ENCODE measurements at regions not wholly inside any gene's neighbourhood (a gene's known extent, or its start where the extent isn't known, plus 50 kb on each side); places are given as distances from the start of the nearest gene placed in this dataset.

DNA sequence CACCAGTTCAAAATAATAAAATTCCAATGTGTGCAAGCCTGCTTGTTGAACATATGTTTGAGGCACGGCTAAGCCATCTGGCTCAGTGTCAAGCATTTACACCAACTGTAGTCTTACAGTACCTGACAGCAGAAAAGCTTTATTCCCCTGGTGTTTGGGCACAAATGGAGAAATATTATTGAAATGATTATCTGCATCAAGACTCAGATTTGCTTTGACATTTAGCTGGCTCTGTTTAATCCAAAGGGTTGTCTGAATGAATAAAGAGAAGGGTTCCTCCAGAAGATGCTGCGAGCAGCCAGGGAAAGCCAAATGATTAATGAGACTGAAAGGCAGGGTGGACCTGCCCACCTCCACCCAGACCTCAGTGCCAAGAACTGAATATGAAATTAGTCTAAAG is 393.2 kb upstream of the GALNT5 start:
- DNase-seq: no peak

DNA sequence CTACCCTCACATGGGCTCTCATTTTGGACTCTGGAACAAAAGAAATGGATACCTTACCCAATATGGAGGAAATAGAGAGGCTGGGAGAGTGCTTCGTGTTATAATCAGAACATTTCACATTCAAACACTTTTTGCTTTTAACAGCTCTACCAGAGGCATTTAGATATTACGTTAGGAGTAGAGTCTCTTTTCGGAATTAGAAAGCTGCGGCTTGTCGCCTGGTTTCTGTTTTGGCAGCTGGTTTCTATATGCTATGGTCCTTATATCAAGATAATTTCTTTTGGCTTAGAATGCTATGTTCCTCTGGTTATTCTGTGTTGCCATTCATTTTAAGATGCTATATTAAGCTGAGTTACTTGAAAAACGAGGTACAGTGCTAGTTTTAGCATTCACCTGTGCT is 392.8 kb upstream of the GALNT5 start:
- DNase-seq: no peak

DNA sequence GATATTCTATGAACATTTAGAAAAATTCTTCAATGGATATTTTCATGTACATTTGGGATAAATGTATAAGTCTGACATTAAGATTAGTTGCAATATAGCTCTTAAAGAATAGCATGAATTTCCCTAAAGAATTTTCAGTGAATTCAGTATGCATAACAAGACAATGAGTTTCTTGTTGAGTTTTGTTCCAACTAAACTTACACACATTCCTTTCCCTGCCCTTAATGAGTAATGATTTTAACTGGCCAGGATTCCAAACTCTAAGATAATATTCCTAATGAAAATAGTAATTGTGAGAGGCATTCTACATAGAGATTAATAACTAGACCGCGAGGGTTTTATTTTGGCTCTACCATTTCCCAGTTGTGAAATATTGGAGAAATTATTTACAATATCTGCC is 390.3 kb upstream of the GALNT5 start:
- DNase-seq: no peak

DNA sequence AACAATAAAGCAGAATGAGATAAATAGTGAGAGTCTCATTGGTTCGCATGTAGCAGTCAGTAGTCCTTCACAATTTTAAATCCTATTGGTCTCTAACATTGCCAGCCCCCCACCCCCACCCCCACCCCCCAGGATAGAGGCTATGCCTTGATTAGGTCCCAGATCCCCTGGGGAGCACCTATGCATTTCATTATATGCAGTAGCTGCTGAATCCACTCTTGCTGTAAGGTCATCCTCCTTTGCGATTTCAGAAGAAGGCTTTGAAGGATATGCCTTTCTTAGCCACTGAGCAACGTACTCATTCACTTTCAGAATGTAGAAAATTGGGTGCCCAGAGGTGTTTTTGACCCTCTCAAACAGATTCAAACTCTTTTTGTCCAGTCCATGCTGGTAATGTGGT is 382.8 kb upstream of the GALNT5 start:
- DNase-seq: no peak

DNA sequence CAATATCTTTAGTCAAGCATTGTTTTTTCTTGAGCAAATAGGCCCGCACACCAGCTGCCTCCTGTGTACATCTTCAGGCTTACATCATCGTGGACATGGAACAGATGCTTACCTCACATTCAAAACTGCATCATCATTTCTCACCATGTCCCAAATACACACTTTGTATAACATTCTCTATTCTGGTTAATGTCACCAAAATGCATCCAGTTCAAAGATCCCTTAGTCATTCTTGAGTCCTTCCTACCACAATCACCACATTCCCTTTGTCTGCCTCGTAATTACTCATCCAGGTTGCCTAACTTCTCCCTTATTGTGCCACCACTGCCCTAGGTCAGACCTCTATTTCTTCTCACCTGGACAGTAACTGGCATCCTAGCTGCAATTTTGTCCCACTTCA is 373.7 kb upstream of the GALNT5 start:
- no peak for DNase-seq

DNA sequence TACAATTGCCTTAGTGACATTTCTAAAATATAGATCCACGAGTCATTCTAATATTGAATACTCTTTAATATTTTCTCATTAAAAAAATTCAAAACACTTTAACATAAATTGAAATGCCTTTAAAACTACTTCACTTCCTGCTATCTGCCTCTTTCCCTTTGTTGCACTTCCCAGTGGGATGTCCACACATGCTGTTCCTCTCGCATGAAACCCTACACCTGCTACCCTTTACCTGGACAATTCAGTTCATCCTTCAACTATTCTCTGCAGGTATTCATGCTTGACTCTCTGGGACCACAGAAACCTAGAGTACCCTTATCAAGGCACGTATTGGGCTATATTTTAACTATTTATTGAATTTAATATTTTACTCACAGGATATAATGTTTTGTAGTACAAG is 373.3 kb upstream of the GALNT5 start:
- no peak for DNase-seq

DNA sequence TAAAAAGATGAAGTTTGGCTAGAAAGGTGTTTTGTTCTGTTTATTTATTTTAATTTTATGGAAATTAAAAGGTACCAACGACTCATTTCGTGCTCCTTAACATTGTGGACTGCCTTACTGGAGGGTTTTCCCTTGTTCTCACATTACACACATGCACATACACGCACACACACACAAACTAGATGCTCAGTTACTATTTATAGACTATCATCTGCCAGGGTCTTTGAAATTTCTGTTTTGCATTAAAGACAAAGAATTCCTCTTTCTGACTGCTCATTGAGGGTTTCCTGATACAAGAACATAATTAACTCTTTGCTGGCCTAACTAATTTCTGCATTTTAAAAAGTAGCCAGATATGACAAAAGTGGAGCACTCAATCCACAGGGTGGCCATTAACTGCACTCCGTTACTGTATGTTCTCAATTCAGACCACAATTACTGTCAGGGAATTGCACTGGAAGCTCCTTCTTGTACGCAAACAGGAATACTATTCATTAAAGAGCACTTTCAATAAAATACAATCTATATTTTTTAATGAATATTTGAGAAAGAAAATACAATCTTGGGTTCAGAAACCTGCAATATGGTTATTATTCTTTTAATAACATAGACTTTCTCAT is 366.9 kb upstream of the GALNT5 start:
- no peak for DNase-seq

DNA sequence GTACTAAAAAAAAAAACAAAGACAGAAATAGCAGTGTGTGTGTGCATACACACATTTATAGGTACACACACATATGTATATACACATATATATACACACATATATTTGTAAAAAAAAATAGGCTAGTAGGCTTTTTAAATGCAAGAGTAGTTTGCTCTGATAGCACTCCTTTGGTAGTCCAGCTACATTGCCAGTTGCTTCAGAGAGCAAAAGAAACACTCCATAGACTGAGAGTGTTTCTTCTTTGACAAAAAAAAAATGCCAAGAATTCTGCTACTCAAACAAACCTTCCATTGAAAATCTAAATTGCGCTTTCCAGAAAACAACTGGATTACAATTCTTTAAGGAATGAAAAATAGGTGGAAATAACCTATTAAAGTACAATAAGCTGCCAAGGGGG is 365.9 kb upstream of the GALNT5 start:
- DNase-seq: no peak

DNA sequence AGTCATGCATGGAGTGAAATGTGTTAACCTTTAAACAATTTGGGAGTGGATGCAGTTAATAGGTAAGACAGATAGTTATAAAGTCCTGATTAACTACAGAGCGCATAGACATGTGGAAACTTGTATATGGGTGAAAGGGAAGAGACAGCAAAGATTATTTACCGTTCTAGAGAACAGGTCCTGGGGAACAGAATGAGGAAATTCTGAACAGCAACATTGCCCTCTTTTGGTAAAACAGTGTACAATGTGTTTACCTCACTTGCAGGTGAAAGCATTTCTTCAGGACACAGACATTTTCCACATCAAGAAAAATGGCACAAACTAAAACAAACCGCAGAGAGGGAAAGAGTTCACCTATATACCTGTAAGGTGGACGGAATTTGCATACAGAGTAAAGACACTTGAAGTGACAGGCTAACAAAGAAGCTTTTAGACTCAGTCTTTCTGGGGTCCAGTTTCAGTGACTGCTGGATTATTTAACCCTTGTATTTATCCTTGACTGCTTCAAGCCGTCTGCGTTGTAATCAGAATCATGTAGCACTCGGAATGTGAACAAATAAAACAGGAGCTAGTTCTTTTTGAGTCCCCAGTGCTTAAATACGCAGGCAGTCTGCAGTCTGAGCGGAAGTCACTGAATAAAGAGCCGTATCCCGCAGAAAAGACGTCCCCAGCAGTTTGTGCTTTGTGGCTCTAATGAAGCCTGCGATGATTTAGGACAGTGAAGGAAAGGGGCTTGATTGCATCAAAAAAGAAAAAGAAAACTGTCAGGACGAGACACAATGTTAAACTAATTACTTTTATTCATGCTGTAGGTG is 364.8 kb upstream of the GALNT5 start:
- no peak for DNase-seq

DNA sequence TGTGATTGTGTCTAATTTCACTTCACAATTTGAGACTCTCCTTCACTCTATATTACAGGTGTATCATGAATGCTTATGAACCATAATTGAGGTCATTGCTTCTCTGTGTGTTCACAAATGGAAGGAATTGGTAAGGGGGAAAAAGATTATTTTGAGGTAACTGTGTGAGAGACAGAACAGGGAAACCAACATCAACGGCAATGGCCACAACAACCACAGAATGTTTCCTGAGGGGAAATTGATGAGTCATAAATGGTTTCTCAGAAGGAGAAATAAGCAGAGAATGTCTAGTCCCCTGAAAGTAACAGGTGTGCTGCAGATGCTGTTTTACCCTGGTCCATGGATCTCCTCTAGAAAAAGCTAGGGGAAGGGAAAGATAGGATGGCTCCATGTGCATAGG is 361.2 kb upstream of the GALNT5 start:
- DNase-seq: no peak

DNA sequence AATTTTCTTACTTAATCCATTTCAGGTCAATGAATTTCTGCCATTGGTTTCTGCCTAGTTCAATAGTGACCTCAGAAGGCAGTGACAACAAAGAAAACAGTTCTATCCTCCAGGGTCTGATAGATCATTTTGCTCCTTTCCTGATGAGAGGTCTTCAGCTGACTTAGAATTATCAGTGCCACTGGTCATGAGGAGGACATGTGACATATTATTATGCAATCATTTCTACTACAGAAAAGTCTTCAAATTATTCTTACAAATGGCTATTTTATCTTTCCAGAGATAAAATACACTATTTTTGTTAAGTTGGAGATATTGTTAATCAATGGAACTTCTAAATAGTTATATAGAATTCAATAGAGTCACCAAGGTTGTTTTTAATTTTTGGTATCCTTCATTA is 360.0 kb upstream of the GALNT5 start:
- no peak for DNase-seq

DNA sequence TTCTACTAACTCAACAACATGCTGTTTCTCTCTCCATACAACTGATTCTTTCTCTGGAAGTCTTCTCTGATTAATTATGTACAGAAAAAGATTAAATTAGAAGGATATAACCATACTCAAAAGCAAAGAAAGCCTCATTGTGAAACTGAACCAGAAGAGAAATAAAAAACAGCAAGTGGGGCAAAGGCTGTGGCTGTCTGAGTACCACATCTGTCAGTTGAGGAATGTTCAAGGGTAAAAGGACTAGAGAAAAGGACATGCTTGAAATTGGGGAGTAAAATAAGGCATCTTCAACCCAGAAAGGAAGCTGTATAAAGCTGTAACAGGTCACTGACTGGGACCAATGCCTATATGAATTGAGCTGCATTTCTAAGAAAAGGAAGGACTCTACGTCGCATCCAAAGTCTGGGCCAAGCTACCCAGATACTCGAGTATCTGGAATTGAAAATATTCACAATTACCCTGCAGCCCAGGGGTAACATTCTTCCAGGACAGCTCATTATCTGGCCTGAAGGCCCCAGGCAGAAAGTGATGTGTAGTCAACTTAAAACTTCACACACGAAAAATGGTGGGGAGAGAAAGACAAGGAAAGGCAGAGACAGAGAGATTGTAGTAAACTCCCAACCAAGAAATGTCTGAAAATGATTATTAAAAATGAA is 356.0 kb upstream of the GALNT5 start:
- no peak for DNase-seq

DNA sequence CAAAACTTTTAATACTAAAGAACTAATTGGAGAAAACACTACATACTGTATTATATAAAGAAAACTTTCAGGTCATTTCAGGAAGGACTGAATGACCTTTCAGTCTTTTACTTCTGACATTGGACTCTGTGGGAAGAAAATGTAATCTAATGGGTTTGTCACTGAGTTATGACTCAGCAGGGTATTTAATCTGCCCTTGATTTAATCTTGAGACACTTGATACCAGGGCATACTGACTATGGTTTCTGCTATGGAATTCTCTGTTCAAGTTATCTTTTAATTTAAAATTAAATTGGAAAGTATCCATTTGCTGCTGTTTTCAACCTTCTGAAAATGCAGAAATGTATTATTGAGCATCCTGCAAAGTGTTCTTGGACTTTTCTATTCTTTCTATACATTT is 354.2 kb upstream of the GALNT5 start:
- no peak for DNase-seq

DNA sequence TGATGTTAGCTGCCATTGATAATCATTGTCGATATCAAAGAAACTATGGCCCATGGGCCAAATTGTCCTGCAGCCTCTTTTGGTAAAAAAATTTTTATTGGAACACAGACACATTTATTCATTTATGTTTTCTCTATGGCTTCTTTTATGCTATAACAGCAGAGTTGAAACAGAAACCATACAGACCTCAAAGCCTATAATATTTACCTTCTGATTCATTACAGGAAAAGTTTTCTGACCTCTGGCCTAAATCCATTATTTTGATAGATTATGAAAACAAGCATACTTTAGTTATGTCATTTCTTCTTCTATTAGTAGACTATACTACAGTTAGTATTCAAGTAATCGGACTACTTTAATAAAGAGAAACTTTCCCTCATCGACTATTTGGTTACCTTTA is 349.7 kb upstream of the GALNT5 start:
- no peak for DNase-seq

DNA sequence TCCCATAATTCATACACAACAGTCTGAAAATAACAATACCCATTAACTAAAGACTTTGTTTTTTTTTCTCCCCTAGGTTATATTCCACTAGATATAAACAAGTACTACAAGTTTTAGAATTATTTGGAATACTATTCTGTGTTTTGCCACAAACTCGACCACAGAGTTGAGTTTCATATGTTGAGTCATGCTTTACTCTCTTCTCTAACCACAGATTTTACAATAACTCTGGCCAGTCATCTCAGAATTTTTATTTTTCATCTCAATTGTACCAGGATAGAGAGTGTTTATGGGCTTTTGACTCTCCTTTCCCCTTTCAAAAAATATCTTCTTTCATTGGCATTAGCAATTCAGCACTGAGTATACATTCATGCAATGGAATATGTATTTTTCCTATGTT is 348.7 kb upstream of the GALNT5 start:
- no peak for DNase-seq

DNA sequence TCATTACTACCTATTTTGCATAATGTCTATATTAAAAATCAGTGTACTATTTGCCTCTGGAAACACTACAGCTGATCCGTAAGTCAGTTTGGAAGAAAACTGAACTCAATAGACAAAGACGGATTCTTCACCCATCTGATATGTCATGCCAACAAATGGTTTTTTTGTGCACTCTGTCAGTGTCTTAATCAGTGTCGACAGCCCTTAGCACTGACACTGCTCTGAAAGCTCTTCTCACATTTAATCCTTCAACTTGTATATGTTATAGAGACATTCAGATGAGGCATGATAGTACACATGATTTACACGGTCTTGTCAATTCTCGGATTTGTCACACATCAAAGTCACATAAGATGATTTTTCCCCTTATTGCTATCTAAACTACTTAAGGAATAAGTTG is 347.5 kb upstream of the GALNT5 start:
- no peak for DNase-seq

DNA sequence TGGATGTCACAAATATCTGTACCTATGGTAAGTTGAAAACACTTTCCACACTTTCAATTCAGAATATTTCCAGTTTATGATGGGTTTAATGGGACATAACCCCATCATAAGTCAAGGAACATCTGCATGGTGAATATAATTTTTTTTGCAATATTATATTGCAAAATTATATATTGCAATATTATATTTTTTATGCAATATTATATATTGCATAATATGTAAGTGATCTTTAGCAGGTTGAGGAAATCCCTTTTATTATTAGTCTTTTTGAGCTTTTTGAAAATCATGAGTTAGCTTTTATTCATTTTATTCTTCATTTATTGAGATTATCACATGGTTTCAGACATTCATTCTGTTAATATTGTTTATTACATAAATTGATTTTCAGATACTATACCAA is 342.2 kb upstream of the GALNT5 start:
- DNase-seq: no peak

DNA sequence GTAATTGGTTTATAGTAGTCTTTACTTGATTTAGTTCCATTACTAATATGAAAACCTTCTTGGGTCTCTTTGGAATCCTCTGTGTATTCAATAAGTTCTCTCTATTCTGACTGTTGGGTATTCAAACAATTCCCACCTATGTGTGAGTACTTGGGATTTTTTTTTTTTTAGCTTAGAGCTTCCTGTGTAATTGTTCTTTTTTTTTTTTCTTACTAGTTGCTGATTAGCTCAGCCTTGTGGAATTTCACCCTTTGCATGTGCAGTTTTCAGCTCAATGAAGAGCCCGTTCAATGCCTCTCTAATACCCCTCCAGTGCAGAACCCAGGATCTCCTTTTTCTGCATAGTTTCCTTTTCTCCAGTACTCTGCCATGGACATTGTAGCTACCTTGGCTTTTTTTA is 339.1 kb upstream of the GALNT5 start:
- DNase-seq: no peak

DNA sequence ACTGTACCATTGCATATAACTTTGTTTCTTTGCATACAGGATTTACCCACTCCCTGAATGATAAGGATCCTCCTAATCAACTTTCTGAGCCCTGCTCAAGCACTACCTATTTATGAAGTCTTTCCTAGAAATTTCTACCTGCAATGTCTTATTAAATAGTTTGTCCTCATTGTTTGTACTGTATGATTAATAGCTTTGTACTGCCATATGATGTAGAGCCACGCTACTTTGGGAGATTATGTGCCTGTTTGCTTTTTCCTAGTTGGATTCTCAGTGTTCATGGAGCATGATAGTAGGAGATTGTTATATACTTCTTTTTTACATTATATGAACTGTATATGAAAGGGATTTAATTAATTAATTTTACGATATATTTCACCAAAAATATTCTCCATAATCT is 327.1 kb upstream of the GALNT5 start:
- no peak for DNase-seq

DNA sequence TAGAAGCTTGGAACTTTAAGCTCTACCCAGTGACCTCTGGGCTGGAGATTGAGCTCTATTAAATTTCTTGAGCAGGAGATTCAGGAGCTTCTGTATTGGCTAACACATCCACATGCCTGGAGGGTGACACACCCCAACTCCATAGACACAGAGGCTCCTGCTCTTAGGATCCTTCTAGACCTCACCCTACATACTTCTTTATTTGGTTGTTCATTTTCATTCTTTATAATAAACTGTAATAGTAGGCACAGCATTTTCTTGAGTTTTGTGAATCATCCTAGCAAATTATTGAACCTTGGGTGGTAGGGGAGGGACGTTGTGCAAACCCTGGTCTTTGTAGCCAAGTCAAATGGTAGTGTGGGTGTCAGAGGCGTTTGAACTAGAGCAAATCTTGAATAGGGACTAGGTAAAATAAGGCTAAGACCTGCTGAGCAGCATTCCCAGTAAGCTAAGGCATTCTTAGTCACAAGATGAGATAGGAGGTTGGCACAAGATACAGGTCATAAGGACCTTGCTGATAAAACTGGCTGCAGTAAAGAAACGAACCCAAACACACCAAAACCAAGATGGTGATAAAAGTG is 323.8 kb upstream of the GALNT5 start:
- no peak for DNase-seq

DNA sequence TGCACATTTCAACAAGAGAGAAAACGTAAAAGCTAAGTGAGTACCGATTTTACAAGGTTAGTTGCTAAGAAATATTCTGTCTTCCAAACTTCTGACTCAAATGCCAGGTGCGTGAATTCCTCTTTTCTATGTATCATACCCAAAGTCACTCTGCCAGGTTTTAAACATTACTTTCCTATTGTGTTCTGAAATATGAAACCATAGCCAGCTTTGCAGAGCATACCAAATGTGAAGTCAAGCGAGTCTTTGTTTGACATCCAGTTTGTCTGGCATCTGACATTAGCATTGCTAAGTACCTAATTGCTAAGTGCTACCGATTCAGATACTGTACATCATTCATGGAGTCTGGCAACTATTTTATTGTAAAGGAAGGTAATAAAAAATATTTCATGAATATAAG is 321.9 kb upstream of the GALNT5 start:
- no peak for DNase-seq

DNA sequence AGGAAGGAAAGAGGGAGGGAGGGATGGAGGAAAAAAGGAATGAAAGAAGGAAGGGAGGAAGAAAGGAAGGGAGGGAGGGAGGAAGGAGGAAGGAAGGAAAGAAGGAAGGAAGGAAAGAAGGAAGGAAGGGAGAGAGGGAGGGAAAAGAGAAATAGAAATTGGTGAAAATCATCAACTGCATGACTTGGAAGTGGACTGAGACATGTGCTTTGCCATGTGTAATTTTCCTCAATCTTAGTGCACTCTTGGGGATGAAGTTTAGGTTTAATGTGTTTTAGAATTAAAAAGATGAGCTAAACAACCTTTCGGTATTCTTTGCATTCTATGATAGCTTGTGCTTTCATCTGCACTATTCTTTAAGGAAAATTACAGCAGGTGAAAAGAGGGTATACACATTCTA is 320.1 kb upstream of the GALNT5 start:
- no peak for DNase-seq

DNA sequence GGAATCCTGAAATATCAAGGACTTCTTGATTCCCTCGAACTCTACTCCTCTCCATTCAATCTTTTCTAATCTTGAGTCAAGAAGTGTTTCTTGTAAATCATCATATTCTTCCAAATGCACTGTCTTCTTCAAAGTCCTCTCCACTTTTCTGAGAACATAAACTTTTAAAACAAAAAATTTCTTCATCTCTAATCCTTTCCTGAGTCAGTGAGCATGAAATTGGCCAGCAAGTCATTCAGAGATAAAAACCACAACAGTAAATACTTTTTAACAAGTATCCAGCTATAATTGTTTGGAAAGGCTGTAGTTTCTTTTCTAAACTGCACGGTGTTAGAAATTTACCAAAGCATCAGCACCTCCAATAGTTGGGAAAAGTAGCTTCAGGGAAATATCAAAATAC is 312.6 kb upstream of the GALNT5 start:
- no peak for DNase-seq

DNA sequence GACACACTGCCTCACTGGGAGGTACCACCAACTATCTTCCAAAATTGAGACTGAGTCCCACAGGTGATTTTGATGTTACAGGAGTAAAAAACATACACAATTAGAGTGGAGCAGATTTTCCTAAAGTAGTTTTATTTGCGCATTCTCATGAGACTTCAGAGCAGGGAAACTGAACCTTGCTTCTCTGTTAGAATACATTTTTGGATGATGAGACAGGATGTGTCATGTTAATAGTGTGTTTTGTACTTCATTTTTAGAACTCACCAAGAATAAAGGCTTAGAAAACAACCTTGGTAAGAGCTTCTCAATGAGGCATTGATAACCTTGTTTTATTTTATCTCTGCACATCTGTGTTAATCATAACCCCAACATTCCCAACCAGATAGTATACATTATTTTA is 310.2 kb upstream of the GALNT5 start:
- DNase-seq: no peak

Measured in CD4-positive, alpha-beta T cell treated with Interleukin-4 for 4 hours (primary cell).